Body of pancreas (tissue), 4 donors: ENCODE measurements at regions not wholly inside any gene's neighbourhood (a gene's known extent, or its start where the extent isn't known, plus 50 kb on each side); places are given as distances from the start of the nearest gene placed in this dataset.

Experiments
- ATAC-seq: fragments of 150-250 bp; one replicate; pipeline ENCODE4 v1.9.1; 2016
- DNase-seq, 4 donors: peaks; one replicate each; pipeline ENCODE4 v3.0.0-alpha.2; 2019
- H3K27ac ChIP-seq, 4 donors: fragments of 200-600 bp; sonication (generic); 1 replicate in 3 of 4; 2 replicates in 1 of 4; pipeline versions ENCODE4 v1.5.1 to v1.6.1; 2016 to 2019; ENCODE audit warnings: mild to moderate bottlenecking in 1 of 4, mixed read lengths in 1 of 4, moderate library complexity in 1 of 4
- H3K27me3 ChIP-seq, 2 donors: fragments of 200-600 bp; sonication (generic); one replicate each; pipeline ENCODE4 v1.6.0; 2016; ENCODE audit warnings: mild to moderate bottlenecking in 1 of 2
- H3K36me3 ChIP-seq, 2 donors: fragments of 200-600 bp; sonication (generic); replicated peaks in 1 of 2; 2 replicates each; pipeline ENCODE4 v1.5.1; 2016; ENCODE audit warnings: low read depth in 2 of 2; ENCODE audit not compliant: insufficient read depth in 1 of 2
- H3K4me1 ChIP-seq: fragments of 200-600 bp; sonication (generic); one replicate; pipeline ENCODE4 v1.6.0; 2016
- H3K4me3 ChIP-seq, 2 donors: fragments of 200-600 bp; sonication (generic); 1 replicate in 1 of 2; 2 replicates in 1 of 2; pipeline ENCODE4 v1.5.1; 2016 to 2019
- H3K9me3 ChIP-seq, 3 donors: fragments of 200-600 bp; sonication (generic); 1 replicate in 2 of 3; 2 replicates in 1 of 3; pipeline ENCODE4 v1.5.1; 2016
- CTCF ChIP-seq, 7 experiments: fragments of 450-650 bp in 4 of 7; fragments of 200-600 bp in 3 of 7; sonication (generic) in 3 of 7; IDR thresholded peaks; one replicate each; pipeline ENCODE4 v1.5.1; 2016 to 2019; ENCODE audit warnings: antibody characterized with exemption in 7 of 7
- POLR2A ChIP-seq, 3 donors: fragments of 450-650 bp; IDR thresholded peaks; one replicate each; pipeline ENCODE4 v1.6.1; 2016; ENCODE audit warnings: antibody characterized with exemption in 3 of 3, mild to moderate bottlenecking in 2 of 3
- WGBS, 2 donors: methylation state at CpG; one replicate each; pipeline ENCODE4 v1.1.5; 2017; 5-methylcytosine and 5-hydroxymethylcytosine counted together
- intact Hi-C: fragments of 100-400 bp; cut with DNase I; formaldehyde crosslinking; loops from one replicate; pipeline ENCODE4 v1.15.1; 2023

- Histone ChIP-seq H3K4me3 (no peak overlapping the region), H3K9me3 (no peaks in the 10 kb centered on the region), H3K36me3 (no peaks in the 10 kb centered on the region), H3K4me1 (no peaks in the 10 kb centered on the region), H3K27ac (no peak overlapping the region), H3K27me3 (no peaks in the 10 kb centered on the region)
- ATAC-seq (no peak), DNase-seq (no peak)
- no peak for TF ChIP-seq CTCF (IDR thresholded peaks at IDR 0.05)
- no peak for TF ChIP-seq POLR2A (IDR thresholded peaks at IDR 0.05)
- intact Hi-C loops, result no loop called here
- WGBS, 2 donors, result 33 to 38% methylated on average over 8 of the region's 8 CpGs
Observed at GRCh38 chr5:92713335-92713743, 867.7 kb downstream of the NR2F1-AS1 start.

- H3K9me3 ChIP-seq, result no peaks in the 10 kb centered on the region
- H3K27me3 ChIP-seq, result no peaks in the 10 kb centered on the region
- H3K4me3 ChIP-seq, result no peak overlapping the region
- H3K27ac ChIP-seq, result no peak overlapping the region
- DNase-seq (no peak), ATAC-seq (no peak)
- no peaks in the 10 kb centered on the region for H3K36me3 ChIP-seq
- intact Hi-C loops, result no loop called here
- TF ChIP-seq POLR2A (IDR thresholded peaks at IDR 0.05) (no peak), CTCF (IDR thresholded peaks at IDR 0.05) (no peak)
- H3K4me1 ChIP-seq, result no peaks in the 10 kb centered on the region
- 76 to 79% methylated on average over 4 of the region's 4 CpGs for WGBS, 2 donors
Observed at GRCh38 chr5:92711956-92712355, 869.1 kb downstream of the NR2F1-AS1 start.

- TF ChIP-seq POLR2A (IDR thresholded peaks at IDR 0.05) (no peak), CTCF (IDR thresholded peaks at IDR 0.05) (no peak)
- no peak for DNase-seq
- no peaks in the 10 kb centered on the region for H3K27me3 ChIP-seq
- no peaks in the 10 kb centered on the region for H3K9me3 ChIP-seq
- H3K4me1 ChIP-seq, result no peaks in the 10 kb centered on the region
- H3K27ac ChIP-seq, result no peak overlapping the region
- ATAC-seq, result no peak
- H3K4me3 ChIP-seq, result no peak overlapping the region
- intact Hi-C loops, result no loop called here
- H3K36me3 ChIP-seq, result no peaks in the 10 kb centered on the region
Observed at GRCh38 chr5:92704590-92704989, 876.4 kb downstream of the NR2F1-AS1 start.

- DNase-seq (no peak), ATAC-seq (no peak)
- no peaks in the 10 kb centered on the region for H3K4me1 ChIP-seq
- no peak overlapping the region for H3K27ac ChIP-seq
- H3K36me3 ChIP-seq, result no peaks in the 10 kb centered on the region
- 61 to 69% methylated on average over 1 of the region's 1 CpG for WGBS, 2 donors
- intact Hi-C loops, result no loop called here
- no peak overlapping the region for H3K4me3 ChIP-seq
- no peaks in the 10 kb centered on the region for H3K9me3 ChIP-seq
- no peak for TF ChIP-seq CTCF (IDR thresholded peaks at IDR 0.05)
- no peak for TF ChIP-seq POLR2A (IDR thresholded peaks at IDR 0.05)
- no peaks in the 10 kb centered on the region for H3K27me3 ChIP-seq
Observed at GRCh38 chr5:92703976-92704375, 877.0 kb downstream of the NR2F1-AS1 start.

GRCh38 chr5:92695123-92696003 lies 885.7 kb downstream of the NR2F1-AS1 start:
- H3K9me3 ChIP-seq, result no peaks in the 10 kb centered on the region
- intact Hi-C loops, result no loop called here
- WGBS, 2 donors, result 29 to 35% methylated on average over 5 of the region's 5 CpGs
- H3K36me3 ChIP-seq, result no peaks in the 10 kb centered on the region
- no peaks in the 10 kb centered on the region for H3K4me1 ChIP-seq
- DNase-seq (no peak), ATAC-seq (no peak)
- H3K27ac ChIP-seq, result no peak overlapping the region
- H3K27me3 ChIP-seq, result no peaks in the 10 kb centered on the region
- H3K4me3 ChIP-seq, result no peak overlapping the region
- TF ChIP-seq CTCF (IDR thresholded peaks at IDR 0.05), result no peak
- no peak for TF ChIP-seq POLR2A (IDR thresholded peaks at IDR 0.05)
